ENCODE measurements at regions not wholly inside any gene's neighbourhood (a gene's known extent, or its start where the extent isn't known, plus 50 kb on each side); places are given as distances from the start of the nearest gene placed in this dataset.

- peaks cover 6% of the 10 kb centered on the region for H3K9me3 Mint-ChIP-seq (ENCODE audit: low read depth)
Observed at GRCh38 chr4:147020456-147020855, 74.8 kb upstream of the TTC29 start.

GRCh38 chr4:147025042-147025441 is 79.4 kb upstream of the TTC29 start:
- Mint-ChIP-seq H3K4me3 (ENCODE audit: low read depth) (no peak overlapping the region), H3K27ac (no peak overlapping the region), H3K27me3 (no peaks in the 10 kb centered on the region), H3K36me3 (ENCODE audit: insufficient read depth) (no peaks in the 10 kb centered on the region), H3K4me1 (ENCODE audit: low read depth) (no peaks in the 10 kb centered on the region), H3K9me3 (ENCODE audit: low read depth) (peaks cover 6% of the 10 kb centered on the region)
- TF ChIP-seq CTCF (IDR thresholded peaks at IDR 0.05; ENCODE audit: unreplicated experiment): no peak
- DNase-seq (ENCODE audit: low spot score, unreplicated experiment): no peak

More at GRCh38 chr4:147020456-147020855, 74.8 kb upstream of the TTC29 start:
- H3K4me1 Mint-ChIP-seq (ENCODE audit: low read depth): peaks cover 2% of the 10 kb centered on the region
- H3K4me3 Mint-ChIP-seq (ENCODE audit: low read depth): no peak overlapping the region
- no peak for DNase-seq (ENCODE audit: low spot score, unreplicated experiment)
- no peaks in the 10 kb centered on the region for H3K36me3 Mint-ChIP-seq (ENCODE audit: insufficient read depth)
- H3K27me3 Mint-ChIP-seq: no peaks in the 10 kb centered on the region
- H3K27ac Mint-ChIP-seq: no peak overlapping the region
- no peak for TF ChIP-seq CTCF (IDR thresholded peaks at IDR 0.05; ENCODE audit: unreplicated experiment)

GRCh38 chr4:147029296-147029695 is 83.6 kb upstream of the TTC29 start:
- DNase-seq (ENCODE audit: low spot score, unreplicated experiment): no peak
- Mint-ChIP-seq H3K27me3 (no peaks in the 10 kb centered on the region), H3K4me3 (ENCODE audit: low read depth) (no peak overlapping the region), H3K27ac (no peak overlapping the region), H3K36me3 (ENCODE audit: insufficient read depth) (no peaks in the 10 kb centered on the region), H3K4me1 (ENCODE audit: low read depth) (peaks cover 4% of the 10 kb centered on the region), H3K9me3 (ENCODE audit: low read depth) (no peaks in the 10 kb centered on the region)
- TF ChIP-seq CTCF (IDR thresholded peaks at IDR 0.05; ENCODE audit: unreplicated experiment): no peak

- Mint-ChIP-seq H3K4me3 (ENCODE audit: low read depth) (no peak overlapping the region), H3K27ac (no peak overlapping the region), H3K27me3 (no peaks in the 10 kb centered on the region), H3K36me3 (ENCODE audit: insufficient read depth) (no peaks in the 10 kb centered on the region), H3K9me3 (ENCODE audit: low read depth) (no peaks in the 10 kb centered on the region), H3K4me1 (ENCODE audit: low read depth) (peaks cover 5% of the 10 kb centered on the region)
- no peak for TF ChIP-seq CTCF (IDR thresholded peaks at IDR 0.05; ENCODE audit: unreplicated experiment)
- DNase-seq (ENCODE audit: low spot score, unreplicated experiment): no peak
Observed at GRCh38 chr4:147034372-147034771, 88.7 kb upstream of the TTC29 start.

- peaks cover 3% of the 10 kb centered on the region for H3K27me3 Mint-ChIP-seq
- no peak overlapping the region for H3K4me3 Mint-ChIP-seq (ENCODE audit: low read depth)
- DNase-seq (ENCODE audit: low spot score, unreplicated experiment): no peak
- no peak for TF ChIP-seq CTCF (IDR thresholded peaks at IDR 0.05; ENCODE audit: unreplicated experiment)
- H3K36me3 Mint-ChIP-seq (ENCODE audit: insufficient read depth): no peaks in the 10 kb centered on the region
- no peak overlapping the region for H3K27ac Mint-ChIP-seq
- H3K9me3 Mint-ChIP-seq (ENCODE audit: low read depth): no peaks in the 10 kb centered on the region
- peaks cover 5% of the 10 kb centered on the region for H3K4me1 Mint-ChIP-seq (ENCODE audit: low read depth)
Observed at GRCh38 chr4:147037069-147037468, 91.4 kb upstream of the TTC29 start.

Data from progenitor cell of endocrine pancreas (in vitro differentiated cells).